ENCODE measurements at regions not wholly inside any gene's neighbourhood (a gene's known extent, or its start where the extent isn't known, plus 50 kb on each side); places are given as distances from the start of the nearest gene placed in this dataset.

DNA sequence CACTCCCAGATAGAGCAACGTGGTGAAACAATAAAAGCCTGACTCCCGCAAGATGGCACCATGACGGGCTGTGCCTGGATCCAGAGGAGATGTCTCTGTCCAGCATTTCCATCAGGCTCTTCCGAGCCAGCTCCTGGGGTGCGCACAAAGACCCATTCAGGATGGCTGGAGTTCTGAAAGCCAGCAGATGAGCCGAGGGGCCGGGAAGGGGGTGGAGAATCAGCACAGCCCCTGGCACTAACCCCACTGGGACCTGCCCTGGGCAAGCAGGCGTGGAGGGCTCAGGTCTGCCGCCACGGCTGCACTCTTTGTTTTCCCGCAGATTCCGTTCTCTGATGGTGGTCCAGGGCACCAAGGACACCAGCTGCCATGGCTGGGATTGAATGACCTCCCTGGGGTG lies 97.2 kb upstream of the BLID start:
- no peaks in the 10 kb centered on the region for H3K9me3 ChIP-seq (ENCODE audit: low read length)
- no peak overlapping the region for H3K9ac ChIP-seq (ENCODE audit: low read length)
- H3K4me2 ChIP-seq (ENCODE audit: low read length), result no peak overlapping the region
- H3K36me3 ChIP-seq (ENCODE audit: low read depth, low read length), result no peaks in the 10 kb centered on the region
- H3K9me2 ChIP-seq (replicated peaks; ENCODE audit: low read length), result no peaks in the 10 kb centered on the region
- no peak overlapping the region for H3K27ac ChIP-seq (ENCODE audit: low read length)
- POLR2A ChIA-PET (ENCODE audit: unreplicated experiment), result no interaction called here
- TF ChIP-seq EZH2phosphoT487 (IDR thresholded peaks at IDR 0.05; ENCODE audit: borderline replicate concordance, low read length), result no peak
- no peak for TF ChIP-seq CTCF (conservative IDR thresholded peaks at IDR 0.05; ENCODE audit: low read depth, low read length)
- TF ChIP-seq EZH2 (IDR thresholded peaks at IDR 0.05; ENCODE audit: low read length, unreplicated experiment), result no peak
- no TSS peak for BruUV-seq (replicated peaks)
- no peaks in the 10 kb centered on the region for H3F3A ChIP-seq (ENCODE audit: low read length, unreplicated experiment)
- no peaks in the 10 kb centered on the region for H3K27me3 ChIP-seq (ENCODE audit: low read length)
- H4K20me1 ChIP-seq (ENCODE audit: low read length), result no peaks in the 10 kb centered on the region
- H3K4me3 ChIP-seq (ENCODE audit: low read length), result no peak overlapping the region
- no peaks in the 10 kb centered on the region for H3K79me2 ChIP-seq (ENCODE audit: low read length)
- no peak overlapping the region for H2AFZ ChIP-seq (ENCODE audit: low read length)
- CTCF ChIA-PET, result no interaction called here
- intact Hi-C loops (cut with micrococcal nuclease), result no loop called here
- DNase-seq (no peak), ATAC-seq (no peak)
- peaks cover 5% of the 10 kb centered on the region; the same call in 1 of the 2 replicates for H3K4me1 ChIP-seq (ENCODE audit: insufficient read depth, low read length)

GRCh38 chr11:122210367-122210997 lies 94.5 kb upstream of the BLID start:
- ATAC-seq, result no peak
- ChIA-PET CTCF (no interaction called here), POLR2A (ENCODE audit: unreplicated experiment) (interaction anchor here (0.8 kb wide), 1 partner anchor 30 kb away, joined by 4 read pairs; no protein-coding TSS in a partner anchor)
- Histone ChIP-seq H3K36me3 (ENCODE audit: low read depth, low read length) (no peaks in the 10 kb centered on the region), H3K27ac (ENCODE audit: low read length) (no peak overlapping the region), H2AFZ (ENCODE audit: low read length) (no peak overlapping the region), H4K20me1 (ENCODE audit: low read length) (no peaks in the 10 kb centered on the region), H3K4me2 (ENCODE audit: low read length) (no peak overlapping the region), H3K9ac (ENCODE audit: low read length) (no peak overlapping the region), H3K79me2 (ENCODE audit: low read length) (no peaks in the 10 kb centered on the region), H3K4me3 (ENCODE audit: low read length) (no peak overlapping the region), H3K4me1 (ENCODE audit: insufficient read depth, low read length) (peaks cover 5% of the 10 kb centered on the region; the same call in 1 of the 2 replicates), H3F3A (ENCODE audit: low read length, unreplicated experiment) (no peaks in the 10 kb centered on the region), H3K9me3 (ENCODE audit: low read length) (no peaks in the 10 kb centered on the region), H3K27me3 (ENCODE audit: low read length) (no peaks in the 10 kb centered on the region), H3K9me2 (replicated peaks; ENCODE audit: low read length) (no peaks in the 10 kb centered on the region)
- no TSS peak for BruUV-seq (replicated peaks)
- TF ChIP-seq CTCF (conservative IDR thresholded peaks at IDR 0.05; ENCODE audit: low read depth, low read length), result no peak
- TF ChIP-seq EZH2phosphoT487 (IDR thresholded peaks at IDR 0.05; ENCODE audit: borderline replicate concordance, low read length), result no peak
- no peak for TF ChIP-seq EZH2 (IDR thresholded peaks at IDR 0.05; ENCODE audit: low read length, unreplicated experiment)
- no peak for DNase-seq
- intact Hi-C loops (cut with micrococcal nuclease), result no loop called here

DNA sequence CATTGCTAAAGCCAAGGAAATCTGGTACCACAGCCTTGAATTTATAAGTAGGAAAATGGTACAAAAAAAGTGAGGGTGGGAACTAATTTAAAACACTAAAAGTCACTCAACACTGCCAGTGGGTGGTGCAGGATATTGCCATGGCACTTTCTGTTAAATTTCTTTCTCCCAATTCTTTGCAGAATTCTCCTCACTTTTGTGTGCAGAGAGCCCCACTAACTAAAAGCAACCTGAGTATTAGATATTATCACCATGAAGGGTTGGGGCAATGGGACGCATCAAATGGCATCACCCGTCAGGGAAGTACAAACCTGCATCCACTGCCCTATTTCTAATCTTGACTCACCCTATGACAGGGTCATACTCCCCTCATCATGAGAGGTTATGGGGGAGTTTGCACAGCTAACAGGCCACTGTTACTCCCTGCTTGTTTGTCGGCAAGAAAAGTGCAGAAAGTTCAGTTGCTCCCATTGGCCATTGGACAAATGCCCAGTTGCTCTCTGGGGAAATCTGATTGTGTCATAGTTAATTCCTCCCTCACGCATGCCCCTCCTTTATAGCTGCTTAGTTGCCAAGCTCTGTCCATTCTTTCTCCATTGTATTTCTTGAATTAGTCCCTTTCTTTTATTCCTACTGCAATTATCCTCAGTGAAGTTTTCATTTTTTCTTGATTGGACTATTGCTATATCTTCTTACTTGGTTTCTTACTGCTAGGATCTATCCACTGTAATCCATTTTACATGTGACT lies 93.8 kb upstream of the BLID start:
- Histone ChIP-seq H3K27ac (ENCODE audit: low read length) (no peak overlapping the region), H3F3A (ENCODE audit: low read length, unreplicated experiment) (no peaks in the 10 kb centered on the region), H3K27me3 (ENCODE audit: low read length) (no peaks in the 10 kb centered on the region), H3K79me2 (ENCODE audit: low read length) (no peaks in the 10 kb centered on the region), H4K20me1 (ENCODE audit: low read length) (no peaks in the 10 kb centered on the region), H3K4me2 (ENCODE audit: low read length) (no peak overlapping the region), H3K9me2 (replicated peaks; ENCODE audit: low read length) (no peaks in the 10 kb centered on the region), H2AFZ (ENCODE audit: low read length) (no peak overlapping the region), H3K36me3 (ENCODE audit: low read depth, low read length) (no peaks in the 10 kb centered on the region), H3K9me3 (ENCODE audit: low read length) (no peaks in the 10 kb centered on the region), H3K4me3 (ENCODE audit: low read length) (no peak overlapping the region), H3K9ac (ENCODE audit: low read length) (no peak overlapping the region), H3K4me1 (ENCODE audit: insufficient read depth, low read length) (peaks cover under 1% of the 10 kb centered on the region; the same call in 1 of the 2 replicates)
- TF ChIP-seq EZH2 (IDR thresholded peaks at IDR 0.05; ENCODE audit: low read length, unreplicated experiment) (no peak), CTCF (conservative IDR thresholded peaks at IDR 0.05; ENCODE audit: low read depth, low read length) (no peak), EZH2phosphoT487 (IDR thresholded peaks at IDR 0.05; ENCODE audit: borderline replicate concordance, low read length) (no peak)
- intact Hi-C loops (cut with micrococcal nuclease), result loop anchor here (10.0 kb wide), 1 partner anchor 395 kb away; no protein-coding TSS in a partner anchor
- ChIA-PET POLR2A (ENCODE audit: unreplicated experiment) (interaction anchor here (0.8 kb wide), 1 partner anchor 29 kb away, joined by 4 read pairs; no protein-coding TSS in a partner anchor), CTCF (no interaction called here)
- ATAC-seq, result no peak
- DNase-seq, result no peak
- BruUV-seq (replicated peaks), result no TSS peak

Data from PC-3 (cell line).